NB4 (cell line): ENCODE measurements at regions not wholly inside any gene's neighbourhood (a gene's known extent, or its start where the extent isn't known, plus 50 kb on each side); places are given as distances from the start of the nearest gene placed in this dataset.

Experiments
- DNase-seq: peaks from one replicate; pipeline ENCODE4 v3.0.0; 2010; ENCODE audit warnings: low read depth
- H3K4me3 ChIP-seq: one replicate; pipeline ENCODE4 v1.5.1; 2011; ENCODE audit warnings: mild to moderate bottlenecking, low read depth, low read length, moderate library complexity
- MYC ChIP-seq: IDR thresholded peaks from 2 replicates; pipeline ENCODE4 v1.6.1; 2011; ENCODE audit warnings: low read depth, low read length
- POLR2A ChIP-seq: IDR thresholded peaks from 2 replicates; pipeline ENCODE4 v1.6.1; 2011; ENCODE audit warnings: mild to moderate bottlenecking; ENCODE audit not compliant: insufficient read length; ENCODE audit errors: extremely low read depth
- TF ChIP-seq, protein P1 (sequence below): IDR thresholded peaks from one replicate; pipeline ENCODE4 v1.5.1; 2012; ENCODE audit warnings: low read depth, low read length
- TF ChIP-seq, protein P2 (sequence below): IDR thresholded peaks from 2 replicates; pipeline ENCODE4 v1.6.1; 2011; ENCODE audit warnings: low read depth, low read length

DNA sequence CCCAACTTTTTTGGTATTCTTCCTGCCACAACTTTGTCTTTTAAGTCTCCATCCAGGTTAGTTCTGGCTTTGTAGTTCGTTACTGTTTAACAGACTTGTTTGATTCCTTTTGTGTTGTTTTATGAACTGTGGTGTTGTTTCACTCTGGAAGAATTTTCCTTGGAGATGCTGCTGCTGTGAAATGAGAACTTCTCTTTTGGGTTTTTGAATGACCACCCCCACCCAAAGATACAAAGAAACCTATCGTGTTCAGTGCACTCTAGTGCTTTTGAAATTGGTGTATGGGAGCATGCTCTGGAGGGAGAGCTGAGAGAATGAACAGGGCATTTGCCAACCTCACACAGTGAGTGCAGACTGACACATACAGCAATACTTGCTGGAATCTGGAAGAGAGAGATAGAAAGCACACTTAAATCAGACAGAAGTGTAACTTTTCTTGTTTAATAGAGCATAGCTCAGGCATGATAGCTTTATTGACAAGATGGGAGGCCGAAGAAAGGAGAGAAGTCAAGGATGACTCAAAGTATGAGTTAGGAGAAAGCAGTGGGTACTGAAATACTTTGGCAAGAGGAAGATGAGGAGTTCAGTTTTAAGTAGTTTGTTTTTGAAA is 293.1 kb downstream of the SOX4 start:
- TF ChIP-seq POLR2A (no peak), MYC (no peak)
- TF ChIP-seq, protein P1, sequence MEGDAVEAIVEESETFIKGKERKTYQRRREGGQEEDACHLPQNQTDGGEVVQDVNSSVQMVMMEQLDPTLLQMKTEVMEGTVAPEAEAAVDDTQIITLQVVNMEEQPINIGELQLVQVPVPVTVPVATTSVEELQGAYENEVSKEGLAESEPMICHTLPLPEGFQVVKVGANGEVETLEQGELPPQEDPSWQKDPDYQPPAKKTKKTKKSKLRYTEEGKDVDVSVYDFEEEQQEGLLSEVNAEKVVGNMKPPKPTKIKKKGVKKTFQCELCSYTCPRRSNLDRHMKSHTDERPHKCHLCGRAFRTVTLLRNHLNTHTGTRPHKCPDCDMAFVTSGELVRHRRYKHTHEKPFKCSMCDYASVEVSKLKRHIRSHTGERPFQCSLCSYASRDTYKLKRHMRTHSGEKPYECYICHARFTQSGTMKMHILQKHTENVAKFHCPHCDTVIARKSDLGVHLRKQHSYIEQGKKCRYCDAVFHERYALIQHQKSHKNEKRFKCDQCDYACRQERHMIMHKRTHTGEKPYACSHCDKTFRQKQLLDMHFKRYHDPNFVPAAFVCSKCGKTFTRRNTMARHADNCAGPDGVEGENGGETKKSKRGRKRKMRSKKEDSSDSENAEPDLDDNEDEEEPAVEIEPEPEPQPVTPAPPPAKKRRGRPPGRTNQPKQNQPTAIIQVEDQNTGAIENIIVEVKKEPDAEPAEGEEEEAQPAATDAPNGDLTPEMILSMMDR: no peak
- TF ChIP-seq, protein P2, sequence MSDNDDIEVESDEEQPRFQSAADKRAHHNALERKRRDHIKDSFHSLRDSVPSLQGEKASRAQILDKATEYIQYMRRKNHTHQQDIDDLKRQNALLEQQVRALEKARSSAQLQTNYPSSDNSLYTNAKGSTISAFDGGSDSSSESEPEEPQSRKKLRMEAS: no peak
- no peak for DNase-seq
- no peak overlapping the region for H3K4me3 ChIP-seq

DNA sequence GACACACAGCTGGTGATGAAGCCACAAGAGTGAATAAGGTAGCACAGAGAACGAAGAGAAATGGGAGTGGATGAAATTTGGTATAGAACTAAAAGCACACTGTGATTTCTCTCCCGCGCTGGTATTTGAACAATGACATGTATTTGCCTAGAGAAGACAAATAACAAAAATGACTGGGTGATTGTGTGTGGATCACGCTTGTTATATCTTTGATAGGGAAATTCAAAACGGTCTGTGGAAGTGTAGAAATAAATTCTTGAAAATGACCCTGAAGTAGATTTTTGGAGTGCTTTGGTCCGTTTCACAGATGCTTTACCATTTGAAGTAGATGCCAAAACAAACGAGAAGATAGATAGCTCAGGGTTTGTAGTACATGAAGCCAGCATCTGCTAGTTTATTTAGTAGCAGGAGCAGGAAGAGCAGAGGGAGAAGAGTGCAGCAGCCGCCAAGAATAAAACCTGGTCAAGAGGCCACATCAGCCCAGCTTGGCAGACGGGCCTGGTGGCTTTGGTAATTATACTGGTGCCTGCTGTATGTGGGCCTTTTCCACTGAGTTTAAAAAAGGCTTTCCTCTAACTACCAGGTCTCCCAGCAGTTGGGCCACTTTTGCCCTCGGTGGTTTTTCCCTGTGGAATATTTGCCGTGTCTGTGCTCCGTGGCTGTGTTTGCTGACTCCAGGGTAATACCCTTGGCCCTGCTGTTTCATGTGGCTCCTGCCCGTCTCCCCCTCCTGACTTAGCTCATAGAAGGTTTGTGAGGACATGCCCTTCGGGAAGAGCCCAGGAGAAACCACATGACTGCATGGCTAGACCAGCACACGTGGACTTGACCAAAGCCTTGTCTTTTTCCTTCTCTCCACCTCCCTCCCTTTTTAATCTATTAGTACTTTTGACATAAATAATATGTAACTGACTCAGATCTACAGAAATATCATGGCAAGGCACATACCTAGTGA is 294.0 kb downstream of the SOX4 start:
- no peak overlapping the region for H3K4me3 ChIP-seq
- DNase-seq: no peak
- no peak for TF ChIP-seq MYC

DNA sequence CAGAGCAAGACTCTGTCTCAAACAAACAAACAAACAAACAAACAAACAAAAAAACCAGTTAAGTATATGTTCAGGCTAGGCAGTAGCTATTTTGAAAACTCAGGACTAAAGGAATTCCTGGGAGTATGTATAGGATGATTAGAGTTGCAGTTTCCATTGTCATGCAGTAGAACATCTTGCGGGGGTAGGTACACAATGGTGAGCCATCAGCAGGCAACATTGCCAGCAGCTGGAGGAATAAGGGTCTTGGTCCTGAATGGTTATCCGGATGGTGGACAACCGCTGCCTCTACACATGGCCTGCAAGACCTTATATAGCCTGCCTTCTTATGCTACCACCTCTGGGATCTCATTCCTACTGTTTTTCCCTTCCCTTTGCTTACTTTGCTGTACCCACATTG is 297.5 kb downstream of the SOX4 start:
- DNase-seq: no peak
- no peak overlapping the region for H3K4me3 ChIP-seq
- TF ChIP-seq, protein P1: no peak
- TF ChIP-seq, protein P2: no peak
- TF ChIP-seq MYC (no peak), POLR2A (no peak)

DNA sequence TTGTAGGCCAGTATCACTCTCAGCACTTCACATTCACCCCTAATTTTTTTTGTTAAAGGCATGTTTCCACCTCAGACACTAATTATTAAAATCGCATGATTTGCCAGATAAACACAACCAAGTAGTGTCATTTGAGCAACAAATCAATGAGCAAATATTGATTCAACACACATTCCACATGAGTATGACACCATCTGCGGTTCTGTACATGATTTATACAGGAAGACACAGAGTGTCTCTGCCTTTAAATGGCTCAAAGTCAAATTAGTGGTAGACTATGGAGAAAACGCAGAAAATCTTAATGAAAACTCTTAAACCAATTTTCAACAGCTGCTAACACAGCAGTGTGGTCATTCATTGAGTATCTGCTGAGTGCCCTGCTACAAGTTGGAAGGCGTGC is 300.2 kb downstream of the SOX4 start:
- TF ChIP-seq, protein P2: no peak
- TF ChIP-seq, protein P1: no peak
- TF ChIP-seq POLR2A (no peak), MYC (no peak)
- no peak for DNase-seq
- no peak overlapping the region for H3K4me3 ChIP-seq

DNA sequence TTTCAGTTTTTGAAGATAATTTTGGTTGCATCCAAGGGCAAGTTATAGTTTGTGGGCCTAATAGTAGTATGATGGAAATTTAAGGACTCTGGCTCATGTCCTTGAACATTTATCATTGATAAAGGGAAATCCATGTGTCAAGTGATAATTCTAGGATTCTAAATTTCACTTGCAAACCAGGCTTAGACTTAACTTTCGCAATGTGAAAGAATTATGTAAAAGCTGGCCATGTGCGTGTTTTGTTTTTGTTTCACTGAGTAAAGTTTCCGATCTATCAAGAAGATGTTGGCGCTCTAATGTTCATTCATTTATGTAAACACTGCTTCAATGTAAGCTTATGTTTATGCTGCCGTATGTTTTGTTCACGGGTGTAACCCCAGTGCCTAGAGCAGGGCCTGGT is 302.0 kb downstream of the SOX4 start:
- TF ChIP-seq, protein P2: no peak
- no peak for TF ChIP-seq POLR2A
- TF ChIP-seq MYC: no peak
- TF ChIP-seq, protein P1: no peak
- no peak overlapping the region for H3K4me3 ChIP-seq
- no peak for DNase-seq

DNA sequence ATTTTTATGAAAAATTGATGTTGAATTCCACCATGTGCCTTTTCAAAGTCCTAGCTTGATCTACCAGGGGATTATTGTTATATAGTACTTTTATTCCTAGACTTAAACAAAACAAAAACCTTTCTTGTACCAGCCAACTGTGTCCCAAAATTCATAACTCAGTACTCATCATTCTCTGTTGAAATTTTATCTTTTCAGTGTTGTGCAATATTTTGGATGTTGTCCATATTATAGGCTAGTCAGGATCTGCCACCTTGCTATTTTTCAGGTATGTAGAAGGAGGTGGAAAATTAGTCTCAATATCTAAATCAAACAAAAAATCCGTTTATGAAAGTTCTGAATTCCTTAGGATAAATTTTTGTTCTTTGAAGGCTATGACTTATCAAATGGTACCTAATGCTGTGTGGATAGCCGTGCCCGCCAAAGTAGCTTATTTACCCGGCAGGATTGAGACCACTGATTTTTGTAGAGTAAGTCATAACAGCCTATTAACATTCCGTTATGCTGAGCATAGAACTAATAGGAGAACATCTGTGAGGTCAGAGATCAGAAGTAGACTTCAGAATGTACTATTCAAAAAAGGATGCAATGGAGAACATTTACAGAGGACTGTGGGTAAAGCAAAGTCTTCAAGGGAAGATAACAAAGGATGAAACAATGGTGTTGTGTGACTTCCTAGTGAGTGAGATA is 304.7 kb downstream of the SOX4 start:
- TF ChIP-seq, protein P2: no peak
- TF ChIP-seq, protein P1: no peak
- TF ChIP-seq POLR2A: no peak
- no peak for TF ChIP-seq MYC
- no peak overlapping the region for H3K4me3 ChIP-seq
- no peak for DNase-seq
